ENCODE measurements at regions not wholly inside any gene's neighbourhood (a gene's known extent, or its start where the extent isn't known, plus 50 kb on each side); places are given as distances from the start of the nearest gene placed in this dataset.

GRCh38 chr3:56856752-56857151 is 55.0 kb upstream of the ARHGEF3 start:
- TF ChIP-seq CTCF (IDR thresholded peaks at IDR 0.05; ENCODE audit: low read length) (no peak), EZH2 (IDR thresholded peaks at IDR 0.05; ENCODE audit: borderline replicate concordance, low read length) (no peak)
